ENCODE measurements at regions not wholly inside any gene's neighbourhood (a gene's known extent, or its start where the extent isn't known, plus 50 kb on each side); places are given as distances from the start of the nearest gene placed in this dataset.

DNA sequence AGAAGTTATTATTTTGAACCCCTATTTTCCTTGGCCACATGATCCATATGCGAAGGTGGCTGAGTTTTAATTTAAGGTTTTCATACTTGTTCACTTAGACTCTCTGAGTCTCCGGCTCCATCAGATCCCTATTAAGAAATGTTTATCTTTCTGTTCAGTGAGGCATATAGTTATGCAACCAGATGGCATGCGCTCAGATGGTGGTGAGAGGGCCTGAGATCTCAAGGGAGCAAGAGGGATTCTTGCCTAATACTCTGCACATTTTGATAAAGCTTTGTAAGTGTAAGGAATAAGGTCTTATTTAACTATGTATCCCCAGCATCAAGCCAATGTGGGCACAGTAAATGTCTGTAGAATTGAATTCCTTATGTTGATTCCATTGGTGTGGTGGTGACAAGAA lies 78.9 kb upstream of the DPH6 start:
- TF ChIP-seq, protein P1, sequence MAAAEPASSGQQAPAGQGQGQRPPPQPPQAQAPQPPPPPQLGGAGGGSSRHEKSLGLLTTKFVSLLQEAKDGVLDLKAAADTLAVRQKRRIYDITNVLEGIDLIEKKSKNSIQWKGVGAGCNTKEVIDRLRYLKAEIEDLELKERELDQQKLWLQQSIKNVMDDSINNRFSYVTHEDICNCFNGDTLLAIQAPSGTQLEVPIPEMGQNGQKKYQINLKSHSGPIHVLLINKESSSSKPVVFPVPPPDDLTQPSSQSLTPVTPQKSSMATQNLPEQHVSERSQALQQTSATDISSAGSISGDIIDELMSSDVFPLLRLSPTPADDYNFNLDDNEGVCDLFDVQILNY (CRISPR knock-in tag; IDR thresholded peaks at IDR 0.05): no peak
- TF ChIP-seq MBD2 (IDR thresholded peaks at IDR 0.05; ENCODE audit: borderline replicate concordance, low read depth) (no peak), TAF15 (IDR thresholded peaks at IDR 0.05; ENCODE audit: low read depth, low read length) (no peak), FOXJ2 (tag; IDR thresholded peaks at IDR 0.05) (no peak), MAZ (CRISPR knock-in tag; conservative IDR thresholded peaks at IDR 0.05 in 1 of 2, IDR thresholded peaks at IDR 0.05 in 1 of 2) (no peak), POLR2A (conservative IDR thresholded peaks at IDR 0.05) (no peak), NRF1 (conservative IDR thresholded peaks at IDR 0.05 in 1 of 2, IDR thresholded peaks at IDR 0.05 in 1 of 2) (no peak)
- TF ChIP-seq, protein P2, sequence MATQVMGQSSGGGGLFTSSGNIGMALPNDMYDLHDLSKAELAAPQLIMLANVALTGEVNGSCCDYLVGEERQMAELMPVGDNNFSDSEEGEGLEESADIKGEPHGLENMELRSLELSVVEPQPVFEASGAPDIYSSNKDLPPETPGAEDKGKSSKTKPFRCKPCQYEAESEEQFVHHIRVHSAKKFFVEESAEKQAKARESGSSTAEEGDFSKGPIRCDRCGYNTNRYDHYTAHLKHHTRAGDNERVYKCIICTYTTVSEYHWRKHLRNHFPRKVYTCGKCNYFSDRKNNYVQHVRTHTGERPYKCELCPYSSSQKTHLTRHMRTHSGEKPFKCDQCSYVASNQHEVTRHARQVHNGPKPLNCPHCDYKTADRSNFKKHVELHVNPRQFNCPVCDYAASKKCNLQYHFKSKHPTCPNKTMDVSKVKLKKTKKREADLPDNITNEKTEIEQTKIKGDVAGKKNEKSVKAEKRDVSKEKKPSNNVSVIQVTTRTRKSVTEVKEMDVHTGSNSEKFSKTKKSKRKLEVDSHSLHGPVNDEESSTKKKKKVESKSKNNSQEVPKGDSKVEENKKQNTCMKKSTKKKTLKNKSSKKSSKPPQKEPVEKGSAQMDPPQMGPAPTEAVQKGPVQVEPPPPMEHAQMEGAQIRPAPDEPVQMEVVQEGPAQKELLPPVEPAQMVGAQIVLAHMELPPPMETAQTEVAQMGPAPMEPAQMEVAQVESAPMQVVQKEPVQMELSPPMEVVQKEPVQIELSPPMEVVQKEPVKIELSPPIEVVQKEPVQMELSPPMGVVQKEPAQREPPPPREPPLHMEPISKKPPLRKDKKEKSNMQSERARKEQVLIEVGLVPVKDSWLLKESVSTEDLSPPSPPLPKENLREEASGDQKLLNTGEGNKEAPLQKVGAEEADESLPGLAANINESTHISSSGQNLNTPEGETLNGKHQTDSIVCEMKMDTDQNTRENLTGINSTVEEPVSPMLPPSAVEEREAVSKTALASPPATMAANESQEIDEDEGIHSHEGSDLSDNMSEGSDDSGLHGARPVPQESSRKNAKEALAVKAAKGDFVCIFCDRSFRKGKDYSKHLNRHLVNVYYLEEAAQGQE (IDR thresholded peaks at IDR 0.05; ENCODE audit: borderline replicate concordance): no peak
- TF ChIP-seq, protein P2 (CRISPR knock-in tag; IDR thresholded peaks at IDR 0.05; ENCODE audit: low read depth): no peak
